Stimulated activated CD4-positive, alpha-beta T cell treated with anti-CD3 and anti-CD28 coated beads, Interleukin-12 subunit alpha, Interleukin-12 subunit beta, amount 100 ng/mL, for 48 hours (primary cell): ENCODE measurements at regions not wholly inside any gene's neighbourhood (a gene's known extent, or its start where the extent isn't known, plus 50 kb on each side); places are given as distances from the start of the nearest gene placed in this dataset.
"Not testable (repeated sequence)": the region's sequence is repeated elsewhere in the genome, so short reads cannot be mapped to it uniquely, and the experiment has no call there.

Source experiments
- DNase-seq, 3 donors: peaks; one replicate each; pipeline ENCODE4 v3.0.0-alpha.2; 2020; ENCODE audit warnings: low read depth in 2 of 3, low spot score in 1 of 3

GRCh38 chr4:62471021-62471420 lies 1270.9 kb downstream of the ADGRL3 start:
- DNase-seq: no peak

DNA sequence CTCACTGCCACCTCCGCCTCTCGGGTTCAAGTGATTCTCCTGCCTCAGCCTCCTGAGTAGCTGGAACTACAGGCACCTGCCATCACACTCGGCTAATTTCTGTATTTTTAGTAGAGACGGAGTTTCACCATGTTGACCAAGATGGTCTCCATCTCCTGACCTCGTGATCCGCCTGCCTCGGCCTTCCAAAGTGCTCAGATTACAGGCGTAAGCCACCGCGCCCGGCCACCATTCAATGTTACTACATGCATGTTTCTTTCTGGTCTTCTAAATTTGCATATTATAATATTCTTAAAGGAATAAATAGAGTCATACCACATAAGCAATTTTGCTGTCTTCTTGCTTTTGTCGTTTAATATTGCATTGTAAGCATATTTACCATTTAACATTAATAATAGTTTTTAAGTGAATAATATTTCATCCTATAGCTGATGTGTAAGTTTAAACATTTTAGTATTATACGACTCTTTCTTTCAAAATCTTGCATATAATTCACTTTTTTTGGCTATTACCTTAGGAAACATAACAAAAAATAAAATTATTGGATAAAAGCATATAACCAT lies 1270.4 kb downstream of the ADGRL3 start:
- no peak for DNase-seq

DNA sequence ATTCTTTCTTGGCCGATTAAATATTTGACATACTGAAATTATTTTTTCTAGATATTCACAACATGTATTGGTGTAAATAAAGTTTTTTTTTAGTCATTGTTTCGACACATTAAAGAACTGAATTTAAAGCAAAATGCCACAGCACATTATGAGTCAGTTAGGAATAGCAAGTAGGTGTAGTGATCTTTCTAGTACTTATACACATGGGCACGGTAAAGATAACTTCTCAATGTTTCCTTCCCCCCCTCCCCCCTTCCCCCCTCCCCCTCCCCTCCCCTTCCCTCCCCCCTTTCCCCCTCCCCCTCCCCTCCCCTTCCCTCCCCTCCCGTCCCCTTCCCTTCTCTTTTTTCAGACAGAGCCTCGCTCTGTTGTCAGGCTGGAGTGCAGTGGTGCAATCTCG lies 1269.9 kb downstream of the ADGRL3 start:
- DNase-seq: no peak

DNA sequence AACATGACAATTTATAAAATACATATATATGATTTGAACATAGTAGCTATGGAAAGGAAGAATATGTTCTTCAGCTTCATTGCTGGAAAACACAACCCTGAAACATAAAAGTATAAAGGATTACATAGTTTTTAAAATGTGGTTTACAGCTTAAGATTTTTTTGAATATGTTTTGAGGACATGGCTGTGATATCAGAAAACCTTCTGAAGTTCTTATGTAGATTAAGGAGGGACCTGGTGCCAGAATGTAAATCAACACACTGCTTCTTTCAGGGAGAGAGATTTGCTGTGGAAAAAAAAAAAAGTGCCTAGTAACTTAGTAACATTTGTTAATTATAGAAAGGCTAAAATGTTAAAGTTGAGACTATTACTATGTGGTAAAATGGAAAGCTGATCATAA lies 1261.8 kb downstream of the ADGRL3 start:
- DNase-seq: no peak

DNA sequence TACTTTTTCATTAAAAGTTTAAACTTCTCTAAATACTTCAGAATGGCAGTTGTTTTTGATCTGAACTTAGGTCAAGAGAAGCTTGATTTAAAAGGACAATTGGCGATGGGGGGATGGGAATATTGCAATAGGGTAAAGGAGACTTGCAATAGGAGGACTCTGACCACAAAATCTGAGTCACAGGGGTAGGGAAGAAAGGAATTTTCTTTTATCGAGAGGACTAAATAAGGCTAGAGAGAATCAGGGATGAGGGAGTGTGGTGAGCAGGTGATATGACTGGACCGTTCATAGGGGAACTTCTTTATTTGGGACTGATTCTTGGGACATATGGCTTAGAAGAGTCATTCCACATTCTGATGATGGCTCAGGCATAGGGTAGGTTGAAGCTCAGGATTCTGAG lies 1260.2 kb downstream of the ADGRL3 start:
- DNase-seq: no peak

DNA sequence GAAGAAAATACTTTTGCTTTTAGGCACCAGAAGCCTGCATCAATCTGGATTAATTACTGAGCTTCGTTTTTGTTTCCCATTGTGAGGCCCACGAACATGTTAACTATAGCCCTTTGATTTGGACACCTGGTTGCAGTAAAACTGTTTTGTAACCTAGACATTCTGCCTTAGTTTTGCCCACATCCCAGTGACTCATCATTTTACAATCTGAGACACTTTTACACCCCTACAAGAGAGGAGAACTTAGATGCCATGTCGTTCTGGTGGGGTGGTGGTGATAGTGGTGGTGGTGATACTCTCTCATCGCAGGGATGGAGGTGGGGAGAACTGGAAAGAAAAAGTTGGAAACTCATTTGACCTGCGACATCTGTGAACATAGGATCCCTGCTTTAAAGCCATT lies 1257.2 kb downstream of the ADGRL3 start:
- no peak for DNase-seq

GRCh38 chr4:62455871-62456270 lies 1255.7 kb downstream of the ADGRL3 start:
- DNase-seq: no peak

GRCh38 chr4:62454535-62454934 lies 1254.4 kb downstream of the ADGRL3 start:
- DNase-seq: no peak

DNA sequence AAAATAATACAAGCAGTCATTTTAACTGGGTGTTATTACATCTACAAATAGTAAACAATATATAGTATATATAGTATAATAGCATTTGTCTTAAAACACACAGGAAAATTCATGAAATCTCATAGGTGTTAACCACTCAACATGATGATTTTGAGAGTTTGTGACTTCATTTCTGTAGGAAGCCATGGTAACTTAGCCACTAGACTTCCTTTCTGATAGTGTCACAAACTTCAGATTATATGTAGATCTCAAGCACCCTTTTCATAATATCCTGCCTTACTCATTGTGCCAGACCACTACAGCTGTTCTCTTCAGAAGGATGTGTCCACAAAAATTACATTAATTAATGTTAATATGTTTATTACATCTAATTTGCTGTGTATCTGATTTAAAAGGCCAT lies 1250.6 kb downstream of the ADGRL3 start:
- no peak for DNase-seq

- DNase-seq: no peak
Measured at GRCh38 chr4:62449538-62449937, 1249.4 kb downstream of the ADGRL3 start.

DNA sequence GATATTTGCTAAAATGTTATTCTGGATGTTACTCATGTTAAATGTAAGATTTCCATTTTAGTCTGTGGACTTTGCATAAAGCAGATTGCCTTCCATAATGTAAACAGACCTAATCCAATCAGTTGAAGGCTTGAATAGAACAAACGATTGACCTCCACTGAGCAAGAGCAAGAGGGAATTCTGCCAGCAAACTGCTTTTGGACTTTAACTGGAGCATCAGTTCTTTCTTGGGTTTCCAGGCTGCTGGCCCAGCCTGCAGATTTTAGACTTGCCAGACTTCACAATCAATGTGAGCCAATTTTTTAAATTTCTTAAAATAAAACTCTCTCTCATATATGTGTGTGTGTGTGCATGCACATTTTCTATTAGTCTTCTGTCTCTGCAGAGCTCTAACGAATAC lies 1248.8 kb downstream of the ADGRL3 start:
- DNase-seq: no peak

DNA sequence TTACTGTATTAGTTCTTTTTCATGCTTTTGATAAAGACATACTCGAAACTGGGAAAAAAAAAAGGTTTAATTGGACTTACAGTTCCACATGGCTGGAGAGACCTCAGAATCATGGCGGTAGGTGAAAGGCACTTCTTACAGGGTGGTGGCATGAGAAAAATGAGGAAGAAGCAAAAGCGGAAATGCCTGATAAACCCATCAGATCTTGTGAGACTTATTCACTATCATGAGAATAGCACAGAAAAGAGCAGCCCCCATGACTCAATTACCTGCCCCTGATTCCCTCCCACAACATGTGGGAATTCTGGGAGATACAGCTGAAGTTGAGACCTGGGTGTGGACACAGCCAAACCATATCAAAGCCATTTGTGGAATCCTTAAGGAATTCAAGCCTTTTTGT lies 1238.9 kb downstream of the ADGRL3 start:
- no peak for DNase-seq

DNA sequence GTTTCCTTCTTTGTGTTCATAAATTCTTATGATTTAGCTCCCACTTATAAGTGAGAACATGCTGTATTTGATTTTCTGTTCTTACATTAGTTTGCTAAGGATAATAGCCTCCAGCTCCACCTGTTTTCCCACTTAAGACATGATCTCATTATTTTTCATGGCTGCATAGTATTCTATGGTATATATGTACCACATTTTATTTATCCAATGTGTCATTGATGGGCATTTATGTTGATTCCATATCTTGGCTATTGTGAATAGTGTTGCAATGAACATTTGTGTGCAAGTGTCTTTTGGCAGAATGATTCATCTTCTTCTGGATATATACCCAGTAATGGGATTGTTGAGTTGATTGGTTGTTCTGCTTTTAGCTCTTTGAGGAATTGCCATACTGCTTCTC lies 1234.8 kb downstream of the ADGRL3 start:
- no peak for DNase-seq

- DNase-seq: not testable (repeated sequence)
Measured at GRCh38 chr4:62431513-62432231, 1231.5 kb downstream of the ADGRL3 start.

DNA sequence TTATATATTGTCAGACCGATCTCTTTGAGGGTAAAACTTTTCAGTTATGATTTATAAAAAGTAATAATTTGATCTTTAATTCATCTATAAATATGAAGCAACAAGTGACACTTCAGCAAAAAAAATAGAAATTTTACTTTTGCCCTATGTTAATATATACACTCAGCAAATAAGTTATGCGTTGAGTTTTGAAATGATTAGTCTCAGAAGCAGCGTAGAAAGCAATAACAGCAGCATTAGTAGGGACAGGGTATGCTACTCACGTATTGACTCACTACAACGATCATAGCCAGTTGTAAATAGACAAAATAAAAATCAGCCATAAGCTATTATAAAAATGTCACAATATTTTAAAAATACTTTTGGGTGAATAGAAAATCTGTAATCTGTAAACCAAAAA lies 1229.2 kb downstream of the ADGRL3 start:
- no peak for DNase-seq

DNA sequence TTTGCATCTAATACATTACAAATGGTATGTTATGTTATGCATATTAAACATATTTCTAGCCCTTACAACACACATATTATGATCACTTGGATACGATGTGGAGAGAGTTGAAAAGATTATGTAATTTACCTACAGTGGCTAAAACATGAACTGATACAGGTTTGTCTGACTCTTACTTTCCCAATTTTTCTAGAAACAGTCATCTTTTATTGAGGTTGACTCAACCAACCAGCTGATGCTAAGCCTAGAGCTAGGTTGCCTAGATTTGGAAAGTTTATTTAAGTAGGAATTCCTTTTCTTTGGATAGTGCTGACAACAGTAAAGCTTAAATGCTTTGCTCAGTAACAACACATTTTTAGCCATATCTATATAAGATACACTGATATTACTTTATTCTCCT lies 1215.1 kb downstream of the ADGRL3 start:
- no peak for DNase-seq

- DNase-seq: no peak
Measured at GRCh38 chr4:62414563-62414962, 1214.4 kb downstream of the ADGRL3 start.

GRCh38 chr4:62410371-62411003 lies 1210.4 kb downstream of the ADGRL3 start:
- DNase-seq: no peak

DNA sequence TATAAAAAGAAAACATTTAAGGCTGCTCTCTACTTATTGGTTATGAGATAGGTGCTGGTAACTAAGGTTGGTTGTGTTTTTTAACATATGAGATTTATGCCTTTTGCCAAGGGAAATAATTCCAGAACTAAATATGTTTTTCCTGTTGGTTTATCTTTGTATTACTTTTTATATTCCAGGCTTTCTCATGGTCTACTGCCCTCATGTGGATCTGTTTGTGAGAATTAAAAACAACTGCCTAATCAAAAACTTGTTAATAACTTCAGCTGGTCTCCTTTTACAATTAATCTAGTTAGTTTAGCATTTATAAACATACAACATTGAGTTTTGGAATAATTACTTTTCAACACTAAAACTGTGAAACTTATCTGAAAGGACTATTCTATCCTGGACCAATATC lies 1208.3 kb downstream of the ADGRL3 start:
- DNase-seq: no peak

GRCh38 chr4:62407534-62407933 lies 1207.4 kb downstream of the ADGRL3 start:
- no peak for DNase-seq

- no peak for DNase-seq
Measured at GRCh38 chr4:62402088-62402806, 1202.1 kb downstream of the ADGRL3 start.

DNA sequence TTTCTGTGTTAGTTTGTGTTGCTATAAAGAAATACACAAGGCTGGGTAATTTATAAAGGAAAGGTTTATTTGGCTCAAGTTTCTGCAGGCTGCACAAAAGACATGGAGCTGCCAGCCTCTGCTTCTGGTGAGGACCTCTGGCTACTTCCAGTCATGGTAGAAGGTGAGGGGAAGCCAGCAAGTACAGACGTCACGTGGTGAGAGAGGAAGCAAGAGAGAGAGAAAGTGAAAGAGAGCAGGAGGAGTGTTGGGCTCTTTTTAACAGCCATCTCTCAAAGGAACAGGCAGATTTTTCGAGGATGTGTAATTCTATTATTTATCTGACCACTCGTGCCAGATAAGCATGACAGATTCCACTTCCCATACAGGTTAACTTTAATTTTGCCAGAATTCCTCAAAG lies 1199.1 kb downstream of the ADGRL3 start:
- no peak for DNase-seq
